Pulmonary artery endothelial cell (primary cell): ENCODE measurements at regions not wholly inside any gene's neighbourhood (a gene's known extent, or its start where the extent isn't known, plus 50 kb on each side); places are given as distances from the start of the nearest gene placed in this dataset.

ENCODE experiments used
- DNase-seq: peaks from one replicate; pipeline ENCODE4 v3.0.0-alpha.2; 2011; ENCODE audit warnings: low read depth, low spot score

- DNase-seq, result no peak
Measured at GRCh38 chr7:32147546-32148268, 77.5 kb upstream of the PDE1C start.

- no peak for DNase-seq
Measured at GRCh38 chr7:32145911-32146310, 75.7 kb upstream of the PDE1C start.

- DNase-seq, result no peak
Measured at GRCh38 chr7:32144676-32145075, 74.5 kb upstream of the PDE1C start.

GRCh38 chr7:32143301-32143700 is 73.1 kb upstream of the PDE1C start:
- no peak for DNase-seq

GRCh38 chr7:32142649-32143048 is 72.4 kb upstream of the PDE1C start:
- no peak for DNase-seq

DNA sequence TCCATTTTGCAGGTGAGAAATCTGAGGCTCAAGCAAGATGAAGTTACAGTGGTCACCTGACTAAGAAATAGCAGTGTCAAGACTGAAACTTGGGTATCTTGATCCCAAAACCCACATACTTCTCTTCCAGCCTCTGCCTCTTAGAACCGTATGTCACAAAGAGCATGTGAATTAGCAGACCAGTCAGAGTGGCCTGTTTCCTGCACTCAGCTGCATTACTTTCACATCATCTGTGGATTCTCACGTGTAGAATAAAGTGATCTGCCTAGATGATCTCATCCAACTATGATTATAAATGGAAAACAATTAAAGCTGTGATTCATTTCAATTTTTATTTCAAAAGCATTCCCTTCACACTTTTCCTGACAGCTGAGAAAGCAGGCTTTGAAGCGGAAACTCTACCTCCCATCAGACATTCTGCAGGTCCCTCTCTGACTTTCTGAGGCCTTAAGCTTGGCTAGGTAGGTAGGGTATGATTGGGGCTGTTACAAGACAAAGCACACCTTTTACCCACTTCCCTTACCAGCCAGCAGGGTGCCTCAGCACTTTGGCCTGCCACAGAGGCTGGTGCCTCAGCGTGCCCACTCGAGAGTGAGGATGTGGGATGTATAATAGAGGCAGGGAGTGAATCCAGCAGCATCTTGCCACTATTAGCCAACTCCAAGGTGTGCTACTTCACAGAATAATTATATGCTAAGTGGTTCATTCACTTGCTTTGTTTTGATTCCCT is 70.2 kb upstream of the PDE1C start:
- DNase-seq, result no peak

DNA sequence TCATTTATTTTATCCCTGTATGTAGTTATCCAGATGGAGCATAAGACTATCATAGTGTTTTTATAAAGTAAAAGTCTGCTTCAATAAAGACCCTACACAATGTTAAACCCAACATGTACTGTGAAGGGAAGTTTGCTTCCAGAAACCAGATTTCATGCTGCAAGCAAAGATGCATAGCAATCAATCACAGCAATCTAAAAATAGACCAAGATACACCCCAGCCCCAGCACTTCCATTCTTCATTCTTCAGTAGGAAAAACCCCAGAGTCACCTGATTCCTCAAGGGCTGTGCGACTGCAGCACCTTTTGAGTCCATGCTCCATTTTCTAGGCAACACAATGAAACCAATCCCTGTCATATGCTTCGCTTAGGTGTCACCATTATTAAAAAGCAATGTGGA is 66.9 kb upstream of the PDE1C start:
- no peak for DNase-seq

DNA sequence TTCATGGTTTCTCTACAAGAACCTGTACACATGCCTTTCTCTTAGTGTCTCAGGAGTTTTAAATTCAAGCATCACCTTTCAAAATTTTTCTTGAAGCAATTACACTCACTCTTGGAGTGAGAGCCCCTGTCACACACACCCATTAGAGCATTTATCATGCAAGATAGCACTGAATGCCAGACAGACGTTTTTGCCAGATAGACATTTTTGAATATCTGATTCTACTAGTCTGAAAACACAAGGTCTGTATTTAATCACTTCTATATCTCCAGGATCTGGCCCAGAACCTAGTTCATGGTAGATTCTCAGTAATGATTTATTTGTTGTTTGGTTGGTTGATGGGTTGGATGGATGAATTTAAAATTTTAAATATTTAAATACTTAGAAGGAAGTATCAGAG is 60.9 kb upstream of the PDE1C start:
- DNase-seq, result no peak

DNA sequence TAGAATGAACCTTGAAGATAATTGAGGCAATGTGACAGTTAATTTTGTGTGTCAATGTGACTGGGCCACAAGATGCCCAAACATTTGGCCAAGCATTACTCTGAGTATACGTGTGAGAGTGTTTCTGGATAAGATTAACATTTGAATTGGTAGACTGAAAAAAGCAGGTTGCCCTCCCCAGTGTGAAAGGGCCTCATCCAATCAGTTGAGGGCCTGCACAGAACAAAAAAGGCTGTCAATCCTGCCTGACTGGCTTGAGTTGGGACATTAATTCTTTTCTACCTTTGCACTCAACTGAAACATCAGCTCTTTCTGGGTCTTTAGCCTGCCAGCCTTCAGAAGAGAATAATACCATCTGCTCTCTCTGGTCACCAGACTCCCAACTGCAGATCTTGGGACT is 56.6 kb upstream of the PDE1C start:
- no peak for DNase-seq
